H1 (cell line): ENCODE measurements at regions not wholly inside any gene's neighbourhood (a gene's known extent, or its start where the extent isn't known, plus 50 kb on each side); places are given as distances from the start of the nearest gene placed in this dataset.

ENCODE experiments used
- CREB1 ChIP-seq: IDR thresholded peaks from 2 replicates; pipeline ENCODE4 v1.6.1; 2012; ENCODE audit warnings: inconsistent platforms
- GTF2F1 ChIP-seq: IDR thresholded peaks from 2 replicates; pipeline ENCODE4 v1.6.1; 2012; ENCODE audit warnings: low read depth, low read length, improper control_type of control experiment, borderline replicate concordance
- HDAC6 ChIP-seq: IDR thresholded peaks from one replicate; pipeline ENCODE4 v1.7.1; 2012; ENCODE audit warnings: low read depth, mild to moderate bottlenecking, inconsistent platforms, low read length, moderate library complexity
- SAP30 ChIP-seq: fragments of 300-600 bp; sonication (generic); IDR thresholded peaks from 2 replicates; pipeline ENCODE4 v1.7.1; 2012; ENCODE audit warnings: low read length, moderate library complexity, mild to moderate bottlenecking, inconsistent platforms; ENCODE audit not compliant: insufficient read depth, insufficient replicate concordance

- no peak for TF ChIP-seq SAP30
- TF ChIP-seq HDAC6 = no peak
- no peak for TF ChIP-seq GTF2F1
- TF ChIP-seq CREB1 = no peak
Observed at GRCh38 chr14:34199585-34199984, 248.7 kb upstream of the EGLN3 start (continued).
